Pancreas (tissue), 10 donors: ENCODE measurements at regions not wholly inside any gene's neighbourhood (a gene's known extent, or its start where the extent isn't known, plus 50 kb on each side); places are given as distances from the start of the nearest gene placed in this dataset.

Experiments used
- ATAC-seq, 4 donors: fragments of 200-7000 bp; cut with Tn5 transposase; one replicate each; pipeline versions ENCODE4 v1.8.0 to v1.9.1; 2020; ENCODE audit warnings: mild to moderate bottlenecking in 4 of 4, moderate library complexity in 4 of 4
- DNase-seq, 6 donors: peaks; one replicate each; pipeline ENCODE4 v3.0.0-alpha.2; 2020
- FAIRE-seq: peaks from 2 replicates; lab custom pipeline; 2012; peaks lifted over from hg19 to GRCh38; lab: Jason Lieb, UNC
- H3K27ac ChIP-seq, 4 donors: fragments of 200-600 bp; sonication (generic); 1 replicate in 3 of 4; 2 replicates in 1 of 4; pipeline versions ENCODE4 v1.5.0 to v1.8.0; 2020
- H3K27me3 ChIP-seq, 4 donors: fragments of 200-600 bp; one replicate each; pipeline ENCODE4 v1.8.0; 2021
- H3K36me3 ChIP-seq, 3 donors: fragments of 200-600 bp; sonication (generic) in 1 of 3; one replicate each; pipeline versions ENCODE4 v1.5.0 to v1.8.0; 2020 to 2021
- H3K4me1 ChIP-seq, 3 donors: fragments of 200-600 bp; one replicate each; pipeline ENCODE4 v1.8.0; 2021
- H3K4me3 ChIP-seq, 4 donors: fragments of 200-600 bp; sonication (generic) in 2 of 4; one replicate each; pipeline versions ENCODE4 v1.5.0 to v1.8.0; 2020 to 2021
- H3K9me3 ChIP-seq, 4 donors: fragments of 200-600 bp; one replicate each; pipeline ENCODE4 v1.8.0; 2021
- CTCF ChIP-seq, 4 donors: fragments of 200-600 bp; sonication (generic) in 3 of 4; IDR thresholded peaks; one replicate each; pipeline versions ENCODE4 v1.5.0 to v1.8.0; 2021; ENCODE audit warnings: antibody characterized with exemption in 4 of 4
- WGBS, 2 donors: extraction: QIAGEN DNeasy Blood & Tissue Kit; methylation state at CpG; one replicate each; pipeline ENCODE4 v1.1.7; 2013; 5-methylcytosine and 5-hydroxymethylcytosine counted together
- intact Hi-C, 3 donors: fragments of 100-400 bp; cut with DNase I; formaldehyde crosslinking; loops; one replicate each; pipeline versions ENCODE4 v1.11.1 to v1.14.2; 2022
- donor health status: healthy with polysubstance abuse.
- donor health status: DM: no; HTN: no; CAD: no; lungs with moderate emphysema.
- donor health status: DM: no; HTN: no; CAD: no.
- donor health status: control.
- donor health status: control.
- donor health status: Bipolar disorder and iron deficiency.
- donor health status: DM: yes; HTN: yes; CAD: no.
- donor health status: DM: no; HTN: no; CAD: no.
- donor health status: DM: no; HTN: no; CAD: no.
- donor health status: DM: yes; HTN: yes; CAD: no.

GRCh38 chr6:16840291-16840690 lies 79.0 kb upstream of the ATXN1 start:
- Histone ChIP-seq H3K36me3 (no peaks in the 10 kb centered on the region), H3K27ac (no peak overlapping the region), H3K4me3 (no peak overlapping the region), H3K4me1 (no peaks in the 10 kb centered on the region), H3K27me3 (no peaks in the 10 kb centered on the region), H3K9me3 (no peaks in the 10 kb centered on the region)
- intact Hi-C loops: no loop called here
- ATAC-seq (no peak), DNase-seq (no peak), FAIRE-seq (no peak)
- WGBS, 2 donors: 53 to 60% methylated on average over 3 of the region's 3 CpGs
- no peak for TF ChIP-seq CTCF (IDR thresholded peaks at IDR 0.05)

GRCh38 chr6:16839631-16840179 lies 78.4 kb upstream of the ATXN1 start:
- H3K27ac ChIP-seq: no peak overlapping the region
- intact Hi-C loops: no loop called here
- no peak for TF ChIP-seq CTCF (IDR thresholded peaks at IDR 0.05)
- no peaks in the 10 kb centered on the region for H3K36me3 ChIP-seq
- no peaks in the 10 kb centered on the region for H3K4me1 ChIP-seq
- no peak for DNase-seq
- H3K4me3 ChIP-seq: no peak overlapping the region
- H3K27me3 ChIP-seq: no peaks in the 10 kb centered on the region
- no peaks in the 10 kb centered on the region for H3K9me3 ChIP-seq
- WGBS, 2 donors: 83 to 92% methylated on average over 2 of the region's 2 CpGs
- ATAC-seq: no peak
- FAIRE-seq: no peak

- intact Hi-C loops: no loop called here
Observed at GRCh38 chr6:16837217-16837972, 76.1 kb upstream of the ATXN1 start.

GRCh38 chr6:16836144-16836981 lies 75.1 kb upstream of the ATXN1 start:
- Histone ChIP-seq H3K4me1 (no peaks in the 10 kb centered on the region), H3K27ac (no peak overlapping the region), H3K36me3 (no peaks in the 10 kb centered on the region), H3K9me3 (no peaks in the 10 kb centered on the region), H3K27me3 (no peaks in the 10 kb centered on the region), H3K4me3 (no peak overlapping the region)
- TF ChIP-seq CTCF (IDR thresholded peaks at IDR 0.05): no peak
- DNase-seq: no peak
- WGBS, 2 donors: 83 to 86% methylated on average over 9 of the region's 9 CpGs
- FAIRE-seq: no peak
- ATAC-seq: no peak
- intact Hi-C loops: no loop called here

More at GRCh38 chr6:16837217-16837972, 76.1 kb upstream of the ATXN1 start:
- Histone ChIP-seq H3K9me3 (no peaks in the 10 kb centered on the region), H3K36me3 (no peaks in the 10 kb centered on the region), H3K4me3 (no peak overlapping the region), H3K27me3 (no peaks in the 10 kb centered on the region), H3K4me1 (no peaks in the 10 kb centered on the region), H3K27ac (no peak overlapping the region)
- 77 to 84% methylated on average over 6 of the region's 6 CpGs for WGBS, 2 donors
- TF ChIP-seq CTCF (IDR thresholded peaks at IDR 0.05): no peak
- FAIRE-seq (no peak), ATAC-seq (no peak), DNase-seq (no peak)
